ENCODE measurements at regions not wholly inside any gene's neighbourhood (a gene's known extent, or its start where the extent isn't known, plus 50 kb on each side); places are given as distances from the start of the nearest gene placed in this dataset.

DNA sequence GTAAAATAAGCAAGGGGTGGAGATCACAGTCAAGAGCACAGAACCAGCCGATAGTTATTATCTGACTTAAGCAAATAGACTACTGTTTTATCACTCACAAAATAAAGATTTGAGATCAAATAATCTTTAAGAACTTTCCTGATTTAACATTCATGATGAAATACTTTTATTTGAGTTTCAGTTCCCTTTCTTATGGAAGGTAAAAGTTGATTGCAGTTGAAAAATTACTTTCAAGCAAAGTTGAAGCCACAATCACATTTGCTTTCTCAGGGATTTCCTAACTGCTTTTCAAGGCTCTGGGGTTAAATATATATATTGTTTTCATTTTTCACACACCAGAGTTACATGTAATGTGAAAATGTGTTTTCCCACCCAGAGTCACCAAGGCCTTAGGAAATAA is 599.5 kb downstream of the KCNJ3 start:
- TF ChIP-seq, protein P1, sequence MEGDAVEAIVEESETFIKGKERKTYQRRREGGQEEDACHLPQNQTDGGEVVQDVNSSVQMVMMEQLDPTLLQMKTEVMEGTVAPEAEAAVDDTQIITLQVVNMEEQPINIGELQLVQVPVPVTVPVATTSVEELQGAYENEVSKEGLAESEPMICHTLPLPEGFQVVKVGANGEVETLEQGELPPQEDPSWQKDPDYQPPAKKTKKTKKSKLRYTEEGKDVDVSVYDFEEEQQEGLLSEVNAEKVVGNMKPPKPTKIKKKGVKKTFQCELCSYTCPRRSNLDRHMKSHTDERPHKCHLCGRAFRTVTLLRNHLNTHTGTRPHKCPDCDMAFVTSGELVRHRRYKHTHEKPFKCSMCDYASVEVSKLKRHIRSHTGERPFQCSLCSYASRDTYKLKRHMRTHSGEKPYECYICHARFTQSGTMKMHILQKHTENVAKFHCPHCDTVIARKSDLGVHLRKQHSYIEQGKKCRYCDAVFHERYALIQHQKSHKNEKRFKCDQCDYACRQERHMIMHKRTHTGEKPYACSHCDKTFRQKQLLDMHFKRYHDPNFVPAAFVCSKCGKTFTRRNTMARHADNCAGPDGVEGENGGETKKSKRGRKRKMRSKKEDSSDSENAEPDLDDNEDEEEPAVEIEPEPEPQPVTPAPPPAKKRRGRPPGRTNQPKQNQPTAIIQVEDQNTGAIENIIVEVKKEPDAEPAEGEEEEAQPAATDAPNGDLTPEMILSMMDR (IDR thresholded peaks at IDR 0.05), result no peak
- TF ChIP-seq CHD4 (IDR thresholded peaks at IDR 0.05; ENCODE audit: borderline replicate concordance), result no peak

Measured in A549 (cell line).